ENCODE measurements at regions not wholly inside any gene's neighbourhood (a gene's known extent, or its start where the extent isn't known, plus 50 kb on each side); places are given as distances from the start of the nearest gene placed in this dataset.

DNA sequence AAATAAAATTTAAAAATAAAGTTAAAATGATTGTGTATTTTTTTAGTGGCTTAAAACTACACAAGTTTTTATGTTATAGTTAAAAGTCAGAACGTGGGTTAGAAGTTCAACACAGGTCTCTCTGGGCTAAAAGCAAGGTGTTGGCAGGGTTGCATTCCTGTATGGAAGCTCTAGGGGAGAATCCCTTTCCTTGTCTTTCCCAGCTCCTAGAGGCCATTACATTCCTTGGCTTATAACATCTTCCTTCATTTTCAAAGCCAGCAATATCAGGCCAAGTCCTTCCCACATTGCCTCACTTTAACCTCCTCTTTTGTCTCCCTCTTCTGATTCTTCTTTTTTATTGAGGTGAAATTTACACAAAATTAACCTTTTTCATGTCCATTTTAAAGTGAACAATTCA lies 52.4 kb upstream of the EEPD1 start:
- no peak for DNase-seq (ENCODE audit: low read depth)

Measured in EH (cell line).